Ovary (tissue), 7 donors: ENCODE measurements at regions not wholly inside any gene's neighbourhood (a gene's known extent, or its start where the extent isn't known, plus 50 kb on each side); places are given as distances from the start of the nearest gene placed in this dataset.

Source experiments
- DNase-seq, 5 donors: peaks; one replicate each; pipeline ENCODE4 v3.0.0-alpha.2; 2019 to 2020
- H3K27ac ChIP-seq, 2 donors: fragments of 200-600 bp; one replicate each; pipeline versions ENCODE4 v1.5.1 to v1.8.0; 2019 to 2022
- H3K27me3 ChIP-seq: fragments of 200-600 bp; one replicate; pipeline ENCODE4 v1.8.0; 2022
- H3K36me3 ChIP-seq: fragments of 200-600 bp; sonication (generic); one replicate; pipeline ENCODE4 v1.5.1; 2019
- H3K4me1 ChIP-seq: one replicate; pipeline ENCODE4 v1.8.1; 2013; ENCODE audit warnings: mild to moderate bottlenecking, moderate library complexity; ENCODE audit not compliant: insufficient read depth
- H3K4me3 ChIP-seq: fragments of 200-600 bp; sonication (generic); one replicate; pipeline ENCODE4 v1.5.1; 2017
- H3K9me3 ChIP-seq, 2 donors: fragments of 200-600 bp in 1 of 2; sonication (generic) in 1 of 2; one replicate each; pipeline versions ENCODE4 v1.5.1 to v1.8.1; 2013 to 2019; ENCODE audit warnings: mild to moderate bottlenecking in 1 of 2, moderate library complexity in 1 of 2
- CTCF ChIP-seq, 3 donors: fragments of 450-650 bp in 2 of 3; fragments of 200-600 bp in 1 of 3; IDR thresholded peaks; one replicate each; pipeline versions ENCODE4 v1.5.1 to v1.8.0; 2016 to 2022; ENCODE audit warnings: antibody characterized with exemption in 3 of 3, mild to moderate bottlenecking in 1 of 3
- EP300 ChIP-seq: sonication (generic); formaldehyde crosslinking; IDR thresholded peaks from one replicate; pipeline ENCODE4 v1.6.1; 2017; ENCODE audit warnings: antibody characterized with exemption
- POLR2A ChIP-seq: fragments of 450-650 bp; IDR thresholded peaks from one replicate; pipeline ENCODE4 v1.6.1; 2017; ENCODE audit warnings: antibody characterized with exemption, mild to moderate bottlenecking, moderate library complexity
- WGBS, 3 donors: extraction: QIAGEN DNeasy Blood & Tissue Kit in 1 of 3; methylation state at CpG; one replicate each; pipeline versions ENCODE4 v1.1.5 to v1.1.7; 2013 to 2017; 5-methylcytosine and 5-hydroxymethylcytosine counted together
- intact Hi-C, 4 donors: fragments of 100-400 bp; cut with DNase I; formaldehyde crosslinking; loops; one replicate each; pipeline versions ENCODE4 v1.11.0 to v1.15.1; 2022 to 2023
- donor health status: DM: no; HTN: no; CAD: no; lungs with moderate emphysema.
- donor health status: DM: no; HTN: no; CAD: no.
- donor health status: Bipolar disorder and iron deficiency.
- donor health status: DM: no; HTN: no; CAD: no.
- donor health status: DM: yes; HTN: yes; CAD: no.

- no peaks in the 10 kb centered on the region for H3K36me3 ChIP-seq
- DNase-seq, result no peak
- TF ChIP-seq CTCF (IDR thresholded peaks at IDR 0.05) (no peak), POLR2A (no peak), EP300 (no peak)
- no peaks in the 10 kb centered on the region for H3K4me1 ChIP-seq
- H3K27me3 ChIP-seq, result no peaks in the 10 kb centered on the region
- H3K27ac ChIP-seq, result no peak overlapping the region
- H3K4me3 ChIP-seq, result no peak overlapping the region
- intact Hi-C loops, result no loop called here
- 92 to 93% (median 92%) methylated on average over 5 of the region's 5 CpGs for WGBS, 3 donors
- H3K9me3 ChIP-seq, result no peaks in the 10 kb centered on the region
Measured at GRCh38 chr1:25018943-25019336, 88.9 kb upstream of the RUNX3 start.

DNA sequence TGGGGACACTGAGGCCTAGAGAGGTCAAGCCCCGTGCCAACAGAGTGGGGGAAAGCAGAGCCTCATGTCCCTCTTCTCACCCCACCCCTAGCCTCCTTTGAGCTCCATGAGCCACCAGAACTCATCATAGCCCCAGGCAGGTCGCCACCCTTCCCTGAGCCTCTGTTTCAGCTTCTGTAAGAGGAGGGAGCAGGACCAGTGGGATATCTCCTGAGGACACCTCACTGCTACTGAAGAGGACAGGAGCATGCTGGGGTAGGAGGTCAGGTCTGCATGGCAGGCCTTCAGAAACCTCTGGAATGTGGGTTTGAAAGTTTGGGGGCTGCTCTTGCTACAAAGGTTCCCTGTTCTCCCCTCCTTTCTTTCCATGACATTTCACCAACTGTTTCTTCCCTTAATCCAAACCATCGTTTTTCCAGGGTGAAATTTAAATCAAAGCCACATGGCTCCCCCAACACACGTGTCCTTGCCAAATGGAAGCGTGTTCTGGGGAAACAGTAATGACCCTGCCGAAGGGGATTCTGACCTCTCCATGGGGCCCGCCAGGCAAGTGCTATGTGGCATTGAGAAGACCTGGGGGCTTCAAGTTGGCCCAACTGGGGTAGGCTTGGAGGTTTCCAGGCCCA is 88.1 kb upstream of the RUNX3 start:
- Histone ChIP-seq H3K4me3 (no peak overlapping the region), H3K27me3 (no peaks in the 10 kb centered on the region), H3K4me1 (no peaks in the 10 kb centered on the region), H3K9me3 (no peaks in the 10 kb centered on the region), H3K36me3 (no peaks in the 10 kb centered on the region), H3K27ac (no peak overlapping the region)
- intact Hi-C loops, result no loop called here
- WGBS, 3 donors, result 64 to 72% (median 72%) methylated on average over 7 of the region's 7 CpGs
- DNase-seq, result no peak
- TF ChIP-seq POLR2A (no peak), EP300 (no peak), CTCF (IDR thresholded peaks at IDR 0.05) (no peak)

- 67 to 73% (median 70%) methylated on average over 11 of the region's 11 CpGs for WGBS, 3 donors
- H3K27ac ChIP-seq, result no peak overlapping the region
- no peaks in the 10 kb centered on the region for H3K9me3 ChIP-seq
- TF ChIP-seq POLR2A, result no peak
- no peak for TF ChIP-seq CTCF (IDR thresholded peaks at IDR 0.05)
- TF ChIP-seq EP300, result no peak
- H3K27me3 ChIP-seq, result no peaks in the 10 kb centered on the region
- no peaks in the 10 kb centered on the region for H3K4me1 ChIP-seq
- no peak for DNase-seq
- intact Hi-C loops, result no loop called here
- no peaks in the 10 kb centered on the region for H3K36me3 ChIP-seq
- H3K4me3 ChIP-seq, result no peak overlapping the region
Measured at GRCh38 chr1:25017436-25018109, 87.5 kb upstream of the RUNX3 start.

DNA sequence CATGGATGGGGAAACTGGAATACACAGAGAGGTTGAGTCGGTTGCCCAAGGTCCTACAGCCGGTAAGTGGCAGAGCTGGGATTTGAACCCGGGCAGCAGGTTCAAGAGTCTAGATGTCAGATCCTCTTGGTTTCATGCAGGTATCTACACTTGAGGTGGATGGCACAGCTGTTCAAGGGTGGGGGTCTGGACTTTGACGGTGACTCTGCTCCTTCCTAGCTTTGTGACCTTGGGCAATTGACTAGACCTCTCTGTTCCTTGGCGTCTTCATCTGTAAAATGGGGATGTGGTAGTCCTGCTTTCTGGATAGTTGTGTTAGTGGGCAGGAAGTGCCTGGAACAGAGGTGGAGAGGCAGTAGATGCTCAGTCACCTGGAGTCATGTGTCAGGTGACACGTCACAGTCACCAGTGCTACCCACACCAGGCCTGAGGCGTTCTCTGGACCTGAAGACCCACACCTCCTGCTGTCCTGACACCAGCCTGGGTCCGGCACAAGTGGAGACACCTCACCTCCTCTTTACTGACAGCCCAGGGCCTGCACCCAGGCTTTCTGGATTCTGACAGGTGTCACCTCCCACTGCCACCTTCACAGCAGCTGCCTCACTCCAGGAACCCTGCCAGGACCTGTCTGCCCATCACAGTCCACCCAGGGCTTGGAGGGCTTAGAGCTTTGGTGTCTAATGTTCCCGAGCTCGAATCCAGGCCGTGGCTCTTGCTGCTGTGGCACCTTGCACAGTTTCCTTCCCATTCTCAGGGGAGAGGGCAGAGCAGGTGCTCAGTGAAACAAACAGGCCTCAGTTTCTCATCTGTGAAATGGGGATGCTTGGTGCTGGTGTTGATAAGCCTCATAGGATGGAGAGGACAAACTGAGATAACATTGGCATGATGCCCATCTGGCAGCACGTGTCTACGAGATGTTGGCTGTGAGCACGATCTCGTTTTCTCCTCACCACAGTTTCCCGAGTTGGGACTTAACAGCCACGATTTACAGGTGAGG is 83.2 kb upstream of the RUNX3 start:
- H3K4me3 ChIP-seq, result no peak overlapping the region
- WGBS, 3 donors, result 75 to 83% (median 80%) methylated on average over 17 of the region's 17 CpGs
- no peaks in the 10 kb centered on the region for H3K27me3 ChIP-seq
- no peak for TF ChIP-seq CTCF (IDR thresholded peaks at IDR 0.05)
- no peak for TF ChIP-seq EP300
- TF ChIP-seq POLR2A, result no peak
- no peaks in the 10 kb centered on the region for H3K36me3 ChIP-seq
- DNase-seq, result no peak
- H3K27ac ChIP-seq, result no peak overlapping the region
- intact Hi-C loops, result no loop called here
- H3K9me3 ChIP-seq, result no peaks in the 10 kb centered on the region
- no peaks in the 10 kb centered on the region for H3K4me1 ChIP-seq
